WERI-Rb-1 (cell line): ENCODE measurements at regions not wholly inside any gene's neighbourhood (a gene's known extent, or its start where the extent isn't known, plus 50 kb on each side); places are given as distances from the start of the nearest gene placed in this dataset.
A peak's percentile ranks its signal among the peaks of the same experiment; 100 is the strongest.

Source experiments
- DNase-seq: peaks from one replicate; pipeline ENCODE4 v3.0.0-alpha.2; 2020
- H3K27ac ChIP-seq: fragments of 250-450 bp; sonication (Bioruptor Pico); 2 replicates; pipeline ENCODE4 v1.5.1; 2020; ENCODE audit warnings: mild to moderate bottlenecking, moderate library complexity
- H3K27me3 ChIP-seq: fragments of 250-450 bp; sonication (Bioruptor Pico); 2 replicates; pipeline ENCODE4 v1.5.1; 2021; ENCODE audit warnings: mild to moderate bottlenecking, low read depth, moderate library complexity; ENCODE audit not compliant: insufficient read depth, severe bottlenecking
- H3K36me3 ChIP-seq: fragments of 250-450 bp; sonication (Bioruptor Pico); 2 replicates; pipeline ENCODE4 v1.5.1; 2020; ENCODE audit warnings: mild to moderate bottlenecking, moderate library complexity
- H3K4me3 ChIP-seq: 2 replicates; pipeline ENCODE4 v1.5.1; 2011; ENCODE audit warnings: low read depth, mild to moderate bottlenecking, control low read depth, low read length
- H3K9me3 ChIP-seq: fragments of 250-450 bp; sonication (Bioruptor Pico); 2 replicates; pipeline ENCODE4 v1.5.1; 2021; ENCODE audit warnings: mild to moderate bottlenecking, moderate library complexity; ENCODE audit not compliant: severe bottlenecking
- CTCF ChIP-seq: IDR thresholded peaks from 2 replicates; pipeline ENCODE4 v1.5.1; 2011; ENCODE audit warnings: low read depth, mild to moderate bottlenecking, control low read depth, inconsistent platforms, low read length

- no peaks in the 10 kb centered on the region for H3K36me3 ChIP-seq
- H3K9me3 ChIP-seq = no peaks in the 10 kb centered on the region
- H3K4me3 ChIP-seq = no peak overlapping the region
- TF ChIP-seq CTCF = no peak
- no peaks in the 10 kb centered on the region for H3K27me3 ChIP-seq
- H3K27ac ChIP-seq = no peak overlapping the region
- no peak for DNase-seq
Measured at GRCh38 chr11:95661162-95661561, 128.4 kb downstream of the FAM76B start.

DNA sequence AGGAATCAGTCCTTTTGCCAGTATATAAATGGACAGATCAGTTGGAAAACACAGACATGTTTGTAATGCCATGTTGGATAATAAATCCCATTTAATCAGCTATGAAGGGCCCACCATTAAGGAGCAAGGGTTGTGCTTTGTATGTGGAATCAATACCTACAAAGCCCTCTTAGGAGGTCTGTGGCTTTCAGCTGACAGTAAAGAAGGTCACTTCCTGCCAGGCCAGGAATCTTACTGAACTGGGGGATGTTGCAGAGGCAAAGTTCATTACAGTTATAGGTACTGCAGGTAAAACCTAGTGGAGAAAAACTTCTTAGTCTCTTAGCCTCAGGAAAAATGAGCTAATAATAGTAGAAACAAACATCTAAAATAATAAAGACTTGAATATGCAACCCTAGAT is 129.5 kb downstream of the FAM76B start:
- no peaks in the 10 kb centered on the region for H3K36me3 ChIP-seq
- no peak overlapping the region for H3K27ac ChIP-seq
- H3K4me3 ChIP-seq = no peak overlapping the region
- no peaks in the 10 kb centered on the region for H3K27me3 ChIP-seq
- H3K9me3 ChIP-seq = no peaks in the 10 kb centered on the region
- no peak for TF ChIP-seq CTCF
- DNase-seq = peak; percentile 9

GRCh38 chr11:95659088-95659487 is 130.5 kb downstream of the FAM76B start:
- DNase-seq = no peak
- Histone ChIP-seq H3K36me3 (no peaks in the 10 kb centered on the region), H3K9me3 (no peaks in the 10 kb centered on the region), H3K4me3 (no peak overlapping the region), H3K27ac (no peak overlapping the region), H3K27me3 (no peaks in the 10 kb centered on the region)
- TF ChIP-seq CTCF = no peak

DNA sequence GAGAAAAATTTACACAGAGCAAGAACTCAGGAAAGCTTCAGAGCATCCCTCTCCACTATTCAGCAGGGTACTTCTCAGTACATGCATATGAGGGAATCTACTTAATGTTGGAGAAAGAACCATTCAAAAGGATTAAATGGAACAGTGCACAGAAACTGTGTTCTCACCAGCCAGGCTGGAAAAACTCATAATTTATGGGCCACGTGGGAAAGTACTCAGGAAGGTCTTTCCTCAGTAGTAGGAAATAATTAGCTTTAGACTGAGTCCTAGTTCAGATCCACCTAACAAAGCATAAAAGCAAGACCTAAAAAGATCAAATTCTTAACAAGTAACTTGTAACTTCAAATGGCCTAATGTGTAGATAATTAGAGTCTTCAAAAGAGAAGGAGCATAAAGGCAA is 134.0 kb downstream of the FAM76B start:
- no peaks in the 10 kb centered on the region for H3K9me3 ChIP-seq
- no peaks in the 10 kb centered on the region for H3K27me3 ChIP-seq
- H3K4me3 ChIP-seq = no peak overlapping the region
- DNase-seq = no peak
- no peak overlapping the region for H3K27ac ChIP-seq
- no peaks in the 10 kb centered on the region for H3K36me3 ChIP-seq
- TF ChIP-seq CTCF = no peak

- Histone ChIP-seq H3K27me3 (no peaks in the 10 kb centered on the region), H3K9me3 (no peaks in the 10 kb centered on the region), H3K36me3 (no peaks in the 10 kb centered on the region), H3K27ac (no peak overlapping the region), H3K4me3 (no peak overlapping the region)
- TF ChIP-seq CTCF = no peak
- DNase-seq = no peak
Measured at GRCh38 chr11:95653680-95654079, 135.9 kb downstream of the FAM76B start.

DNA sequence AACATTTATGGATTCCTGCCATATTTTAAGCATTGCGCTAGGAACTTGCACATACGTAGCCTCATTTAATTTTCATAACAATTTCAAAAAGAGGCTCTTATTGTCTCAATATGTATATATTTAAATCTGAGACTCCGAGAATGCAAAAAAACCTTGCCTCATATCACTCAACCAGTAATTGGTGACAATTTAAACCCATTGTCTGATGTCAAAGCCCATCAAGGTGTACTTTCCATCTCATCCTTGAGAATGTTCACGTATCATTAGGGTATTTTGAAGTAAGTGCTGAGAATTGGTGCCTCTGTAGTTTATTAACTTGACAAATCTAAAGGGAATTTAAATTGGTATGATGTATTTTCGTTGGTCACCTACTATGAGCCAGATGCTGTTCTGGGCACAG is 136.5 kb downstream of the FAM76B start:
- H3K36me3 ChIP-seq = no peaks in the 10 kb centered on the region
- no peaks in the 10 kb centered on the region for H3K27me3 ChIP-seq
- H3K4me3 ChIP-seq = no peak overlapping the region
- no peaks in the 10 kb centered on the region for H3K9me3 ChIP-seq
- no peak overlapping the region for H3K27ac ChIP-seq
- no peak for TF ChIP-seq CTCF
- no peak for DNase-seq
